OCI-LY7 (cell line): ENCODE measurements at regions not wholly inside any gene's neighbourhood (a gene's known extent, or its start where the extent isn't known, plus 50 kb on each side); places are given as distances from the start of the nearest gene placed in this dataset.

Experiments used
- BruUV-seq: library from RNA; stranded (reverse); fragments of 400-500 nt; replicated peaks from 2 replicates; lab custom pipeline; 2021; lab: Mats Ljungman, UMichigan
- CTCF ChIA-PET: fragments of 300-600 bp; sonication (Branson Sonifier 250); formaldehyde crosslinking; loops from one replicate; lab custom pipeline; 2022; ENCODE audit warnings: antibody characterized with exemption; ENCODE audit not compliant: unreplicated experiment; lab: Charles Lee
- POLR2A ChIA-PET: fragments of 300-600 bp; sonication (Branson Sonifier 250); formaldehyde crosslinking; loops from one replicate; lab custom pipeline; 2022; ENCODE audit warnings: antibody characterized with exemption; lab: Charles Lee
- DNase-seq: peaks from one replicate; pipeline ENCODE4 v3.0.0-alpha.2; 2015; ENCODE audit warnings: low spot score
- H2AFZ ChIP-seq: fragments of 200-600 bp; sonication (generic), shearing (Covaris generic); 2 replicates; pipeline ENCODE4 v1.6.1; 2014; ENCODE audit warnings: mild to moderate bottlenecking, antibody characterized with exemption, low read length, moderate library complexity
- H3K27ac ChIP-seq: fragments of 200-600 bp; sonication (generic); 2 replicates; pipeline ENCODE4 v1.5.1; 2014; ENCODE audit warnings: mixed run types, low read depth, mild to moderate bottlenecking, moderate library complexity, low read length, inconsistent platforms; ENCODE audit not compliant: poor library complexity, severe bottlenecking
- H3K36me3 ChIP-seq: fragments of 200-600 bp; sonication (generic); 2 replicates; pipeline ENCODE4 v1.6.1; 2014; ENCODE audit warnings: mild to moderate bottlenecking, antibody characterized with exemption, low read length, moderate library complexity, mixed read lengths; ENCODE audit not compliant: insufficient read depth
- H3K4me1 ChIP-seq: fragments of 200-600 bp; sonication (generic); 2 replicates; pipeline ENCODE4 v1.5.1; 2014; ENCODE audit warnings: mild to moderate bottlenecking, low read length; ENCODE audit not compliant: insufficient read depth, poor library complexity, severe bottlenecking
- H3K4me2 ChIP-seq: fragments of 200-600 bp; sonication (generic); 2 replicates; pipeline ENCODE4 v1.6.1; 2014; ENCODE audit warnings: mild to moderate bottlenecking, low read length
- H3K4me3 ChIP-seq: fragments of 200-600 bp; sonication (generic); 2 replicates; pipeline ENCODE4 v1.5.1; 2014; ENCODE audit warnings: mild to moderate bottlenecking, low read depth, low read length; ENCODE audit not compliant: poor library complexity, severe bottlenecking
- H3K79me2 ChIP-seq: fragments of 200-600 bp; sonication (generic); 2 replicates; pipeline ENCODE4 v1.6.1; 2016; ENCODE audit warnings: low read depth, mild to moderate bottlenecking, low read length, moderate library complexity, mixed read lengths; ENCODE audit not compliant: insufficient read depth
- H3K9me2 ChIP-seq: fragments of 200-600 bp; sonication (generic); 2 replicates; pipeline ENCODE4 v1.6.1; 2016; ENCODE audit warnings: mild to moderate bottlenecking, low read length, mixed read lengths; ENCODE audit not compliant: insufficient read depth
- H3K9me3 ChIP-seq: fragments of 200-600 bp; sonication (generic); 2 replicates; pipeline ENCODE4 v1.6.1; 2014; ENCODE audit warnings: mild to moderate bottlenecking, mixed run types, low read length, mixed read lengths
- H4K20me1 ChIP-seq: fragments of 200-600 bp; sonication (generic); 2 replicates; pipeline ENCODE4 v1.6.1; 2014; ENCODE audit warnings: mild to moderate bottlenecking, antibody characterized with exemption, low read length, moderate library complexity, mixed read lengths; ENCODE audit not compliant: insufficient read depth
- EZH2phosphoT487 ChIP-seq: fragments of 200-600 bp; sonication (generic); IDR thresholded peaks from 2 replicates; pipeline ENCODE4 v1.6.1; 2018; ENCODE audit warnings: low read depth, borderline replicate concordance, mild to moderate bottlenecking, mixed run types, antibody characterized with exemption, low read length, moderate library complexity, mixed read lengths
- intact Hi-C: fragments of 100-400 bp; cut with micrococcal nuclease; formaldehyde crosslinking; loops from one replicate; pipeline ENCODE4 v1.10.0; 2022; ENCODE audit not compliant: unreplicated experiment
- TF ChIP-seq, protein P1 (sequence below): fragments of 200-600 bp; sonication (generic); conservative IDR thresholded peaks from 2 replicates; pipeline ENCODE4 v1.5.1; 2014; ENCODE audit warnings: mild to moderate bottlenecking, antibody characterized with exemption, low read length, moderate library complexity, mixed read lengths

DNA sequence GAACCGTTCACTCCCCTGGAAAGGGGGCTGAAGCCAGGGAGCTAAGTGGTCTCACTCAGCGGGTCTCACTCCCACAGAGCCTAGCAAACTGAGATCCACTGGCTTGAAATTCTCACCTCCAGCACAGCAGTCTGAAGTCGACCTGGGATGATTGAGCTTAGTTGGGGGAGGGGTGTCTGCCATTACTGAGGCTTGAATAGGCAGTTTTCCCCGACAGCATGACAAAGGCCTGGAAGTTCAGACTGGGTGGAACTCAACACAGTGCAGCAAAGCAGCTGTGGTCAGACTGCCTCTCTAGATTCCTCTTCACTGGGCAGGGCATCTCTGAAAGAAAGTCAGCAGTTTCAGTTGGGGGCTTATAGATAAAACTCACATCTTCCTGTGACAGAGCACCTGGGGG, 292.5 kb downstream of the NUP35 start:
- DNase-seq = no peak
- Histone ChIP-seq H3K27ac (no peak overlapping the region), H3K9me3 (no peaks in the 10 kb centered on the region), H4K20me1 (no peaks in the 10 kb centered on the region), H3K36me3 (no peaks in the 10 kb centered on the region), H3K4me1 (no peaks in the 10 kb centered on the region), H3K9me2 (no peaks in the 10 kb centered on the region), H3K4me2 (no peak overlapping the region), H2AFZ (no peak overlapping the region), H3K79me2 (no peaks in the 10 kb centered on the region), H3K4me3 (no peak overlapping the region)
- ChIA-PET CTCF (no interaction called here), POLR2A (no interaction called here)
- no TSS peak for BruUV-seq
- no peak for TF ChIP-seq EZH2phosphoT487
- TF ChIP-seq, protein P1, sequence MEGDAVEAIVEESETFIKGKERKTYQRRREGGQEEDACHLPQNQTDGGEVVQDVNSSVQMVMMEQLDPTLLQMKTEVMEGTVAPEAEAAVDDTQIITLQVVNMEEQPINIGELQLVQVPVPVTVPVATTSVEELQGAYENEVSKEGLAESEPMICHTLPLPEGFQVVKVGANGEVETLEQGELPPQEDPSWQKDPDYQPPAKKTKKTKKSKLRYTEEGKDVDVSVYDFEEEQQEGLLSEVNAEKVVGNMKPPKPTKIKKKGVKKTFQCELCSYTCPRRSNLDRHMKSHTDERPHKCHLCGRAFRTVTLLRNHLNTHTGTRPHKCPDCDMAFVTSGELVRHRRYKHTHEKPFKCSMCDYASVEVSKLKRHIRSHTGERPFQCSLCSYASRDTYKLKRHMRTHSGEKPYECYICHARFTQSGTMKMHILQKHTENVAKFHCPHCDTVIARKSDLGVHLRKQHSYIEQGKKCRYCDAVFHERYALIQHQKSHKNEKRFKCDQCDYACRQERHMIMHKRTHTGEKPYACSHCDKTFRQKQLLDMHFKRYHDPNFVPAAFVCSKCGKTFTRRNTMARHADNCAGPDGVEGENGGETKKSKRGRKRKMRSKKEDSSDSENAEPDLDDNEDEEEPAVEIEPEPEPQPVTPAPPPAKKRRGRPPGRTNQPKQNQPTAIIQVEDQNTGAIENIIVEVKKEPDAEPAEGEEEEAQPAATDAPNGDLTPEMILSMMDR = no peak
- intact Hi-C loops = no loop called here

GRCh38 chr2:183426825-183427224, 302.6 kb downstream of the NUP35 start:
- no peak for DNase-seq
- no peak overlapping the region for H3K4me2 ChIP-seq
- no peaks in the 10 kb centered on the region for H3K79me2 ChIP-seq
- ChIA-PET POLR2A (no interaction called here), CTCF (no interaction called here)
- H3K36me3 ChIP-seq = no peaks in the 10 kb centered on the region
- H3K9me3 ChIP-seq = no peaks in the 10 kb centered on the region
- H3K4me3 ChIP-seq = no peak overlapping the region
- no peaks in the 10 kb centered on the region for H3K4me1 ChIP-seq
- intact Hi-C loops = no loop called here
- H3K9me2 ChIP-seq = no peaks in the 10 kb centered on the region
- H2AFZ ChIP-seq = no peak overlapping the region
- no TSS peak for BruUV-seq
- no peak for TF ChIP-seq EZH2phosphoT487
- TF ChIP-seq, protein P1 = no peak
- H4K20me1 ChIP-seq = no peaks in the 10 kb centered on the region
- H3K27ac ChIP-seq = no peak overlapping the region

- H2AFZ ChIP-seq = no peak overlapping the region
- DNase-seq = no peak
- intact Hi-C loops = no loop called here
- no peak overlapping the region for H3K4me3 ChIP-seq
- TF ChIP-seq EZH2phosphoT487 = no peak
- TF ChIP-seq, protein P1 = no peak
- no peaks in the 10 kb centered on the region for H3K79me2 ChIP-seq
- H4K20me1 ChIP-seq = no peaks in the 10 kb centered on the region
- no peaks in the 10 kb centered on the region for H3K9me3 ChIP-seq
- H3K27ac ChIP-seq = no peak overlapping the region
- ChIA-PET CTCF (no interaction called here), POLR2A (no interaction called here)
- no peaks in the 10 kb centered on the region for H3K9me2 ChIP-seq
- no peaks in the 10 kb centered on the region for H3K36me3 ChIP-seq
- no TSS peak for BruUV-seq
- H3K4me1 ChIP-seq = no peaks in the 10 kb centered on the region
- H3K4me2 ChIP-seq = no peak overlapping the region
These were observed 303.3 kb downstream of the NUP35 start for GRCh38 chr2:183427558-183427957.
